ENCODE measurements at regions not wholly inside any gene's neighbourhood (a gene's known extent, or its start where the extent isn't known, plus 50 kb on each side); places are given as distances from the start of the nearest gene placed in this dataset.

- no peak for DNase-seq
- intact Hi-C loops (cut with micrococcal nuclease): no loop called here
- ChIA-PET POLR2A (no interaction called here), CTCF (no interaction called here)
- H3K36me3 Mint-ChIP-seq (ENCODE audit: low read depth): no peaks in the 10 kb centered on the region
- no peak overlapping the region for H3K27ac Mint-ChIP-seq
- no peaks in the 10 kb centered on the region for H3K4me1 Mint-ChIP-seq (ENCODE audit: low read depth)
- no peak for TF ChIP-seq CTCF (IDR thresholded peaks at IDR 0.05)
- peaks cover 12% of the 10 kb centered on the region for H3K27me3 Mint-ChIP-seq
- no peak overlapping the region for H3K4me3 Mint-ChIP-seq
- ATAC-seq: no peak
- H3K9me3 Mint-ChIP-seq: no peaks in the 10 kb centered on the region
Observed at GRCh38 chr11:86885311-86885710, 69.9 kb downstream of the FZD4 start.

GRCh38 chr11:86888164-86889000 is 66.8 kb downstream of the FZD4 start:
- intact Hi-C loops (cut with micrococcal nuclease): no loop called here
- ChIA-PET POLR2A (no interaction called here), CTCF (no interaction called here)
- peaks cover 12% of the 10 kb centered on the region for H3K27me3 Mint-ChIP-seq
- H3K27ac Mint-ChIP-seq: no peak overlapping the region
- H3K4me1 Mint-ChIP-seq (ENCODE audit: low read depth): no peaks in the 10 kb centered on the region
- DNase-seq (no peak), ATAC-seq (no peak)
- H3K4me3 Mint-ChIP-seq: no peak overlapping the region
- no peak for TF ChIP-seq CTCF (IDR thresholded peaks at IDR 0.05)
- no peaks in the 10 kb centered on the region for H3K9me3 Mint-ChIP-seq
- H3K36me3 Mint-ChIP-seq (ENCODE audit: low read depth): no peaks in the 10 kb centered on the region

DNA sequence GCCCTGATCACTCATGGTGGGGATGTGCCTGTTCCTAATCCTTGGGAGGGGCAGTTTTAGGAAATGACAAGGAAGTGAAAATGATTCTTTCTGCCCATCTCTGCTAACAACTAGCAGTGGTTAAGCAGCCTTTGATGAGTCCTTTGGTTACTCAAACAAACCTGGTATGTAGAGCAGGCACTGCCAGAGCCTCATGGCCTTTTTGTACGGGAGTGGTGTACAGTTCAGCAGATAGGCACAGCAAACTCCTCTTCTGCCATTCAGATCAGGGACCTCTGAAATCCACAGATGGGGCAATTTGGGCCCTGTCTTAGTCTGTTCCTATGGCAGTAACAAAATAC is 66.2 kb downstream of the FZD4 start:
- no peak for ATAC-seq
- Mint-ChIP-seq H3K27me3 (peaks cover 12% of the 10 kb centered on the region), H3K4me1 (ENCODE audit: low read depth) (no peaks in the 10 kb centered on the region), H3K27ac (no peak overlapping the region), H3K9me3 (no peaks in the 10 kb centered on the region), H3K4me3 (no peak overlapping the region), H3K36me3 (ENCODE audit: low read depth) (no peaks in the 10 kb centered on the region)
- no peak for DNase-seq
- POLR2A ChIA-PET: no interaction called here
- intact Hi-C loops (cut with micrococcal nuclease): no loop called here
- CTCF ChIA-PET: interaction anchor here (0.8 kb wide), 1 partner anchor 19 kb away, joined by 4 read pairs; no protein-coding TSS in a partner anchor
- TF ChIP-seq CTCF (IDR thresholded peaks at IDR 0.05): no peak

DNA sequence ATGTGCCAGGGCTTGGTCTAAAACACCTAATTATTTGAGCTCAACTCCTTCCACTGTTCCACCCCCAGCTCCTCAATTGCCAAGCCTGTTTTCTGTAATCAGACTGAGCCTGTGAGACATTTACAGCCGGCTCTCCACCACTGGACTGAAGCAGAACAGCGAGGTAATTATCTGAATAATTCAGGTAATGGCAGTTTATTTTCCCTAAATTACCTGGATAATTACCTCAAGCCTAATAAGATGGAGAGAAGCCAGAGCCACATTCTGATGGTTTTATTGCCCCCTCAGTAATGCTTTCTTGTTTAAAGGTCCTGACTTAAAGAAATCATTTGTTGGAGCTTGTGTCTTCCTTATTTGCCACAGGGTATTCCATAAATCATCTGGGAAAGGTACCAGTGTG is 64.2 kb downstream of the FZD4 start:
- ChIA-PET POLR2A (no interaction called here), CTCF (no interaction called here)

More for the DNA sequence above, 64.2 kb downstream of the FZD4 start:
- Mint-ChIP-seq H3K27me3 (peaks cover 4% of the 10 kb centered on the region), H3K4me3 (no peak overlapping the region), H3K9me3 (no peaks in the 10 kb centered on the region), H3K27ac (no peak overlapping the region), H3K4me1 (ENCODE audit: low read depth) (no peaks in the 10 kb centered on the region), H3K36me3 (ENCODE audit: low read depth) (no peaks in the 10 kb centered on the region)
- no peak for ATAC-seq
- intact Hi-C loops (cut with micrococcal nuclease): no loop called here
- TF ChIP-seq CTCF (IDR thresholded peaks at IDR 0.05): no peak
- no peak for DNase-seq
